GM18502 (cell line): ENCODE measurements at regions not wholly inside any gene's neighbourhood (a gene's known extent, or its start where the extent isn't known, plus 50 kb on each side); places are given as distances from the start of the nearest gene placed in this dataset.
A peak's percentile ranks its signal among the peaks of the same experiment; 100 is the strongest.

ENCODE experiments used
- ATAC-seq: cut with Tn5 transposase; IDR thresholded peaks from one replicate; pipeline ENCODE4 v1.9.1; 2021; ENCODE audit warnings: mild to moderate bottlenecking; ENCODE audit not compliant: unreplicated experiment, poor library complexity

DNA sequence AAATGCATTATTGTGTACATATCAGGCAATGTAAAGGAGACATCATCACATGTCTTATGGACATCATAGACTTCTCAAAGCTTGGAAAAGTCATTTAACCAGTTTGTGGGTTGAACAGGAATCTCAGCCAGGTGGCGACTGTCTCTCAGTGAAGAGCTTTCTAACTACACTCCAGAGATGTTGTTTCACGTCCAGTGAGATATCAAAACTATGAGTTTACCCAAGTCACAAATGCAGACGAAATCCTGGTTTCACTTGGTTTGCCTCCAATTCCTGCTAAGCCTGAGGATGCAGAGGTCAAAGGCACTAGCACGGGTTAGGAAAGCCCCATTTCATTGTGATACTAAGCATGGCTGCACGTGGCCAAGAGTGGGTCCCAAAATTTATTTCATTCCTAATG, 384.5 kb upstream of the MEIS1 start:
- ATAC-seq, result no peak

DNA sequence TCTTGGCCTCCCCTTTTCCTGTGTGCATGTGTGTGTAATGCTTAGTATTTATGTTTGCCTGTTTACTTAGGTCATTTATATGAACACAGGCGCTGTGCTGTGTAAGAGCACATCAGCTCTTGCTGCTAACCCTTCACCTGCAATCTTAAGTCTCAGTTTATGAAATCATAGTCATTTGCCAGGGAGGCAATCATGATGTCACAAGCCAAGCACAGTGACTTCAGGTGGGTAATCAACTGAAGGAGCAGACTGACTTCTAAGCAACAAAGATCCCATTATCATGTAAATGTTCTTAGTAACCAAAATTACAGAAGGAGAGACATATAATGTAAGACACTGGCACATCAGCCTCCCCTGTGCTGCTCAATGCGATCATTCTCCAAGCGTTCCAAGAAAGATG, 386.3 kb upstream of the MEIS1 start:
- ATAC-seq, result no peak

DNA sequence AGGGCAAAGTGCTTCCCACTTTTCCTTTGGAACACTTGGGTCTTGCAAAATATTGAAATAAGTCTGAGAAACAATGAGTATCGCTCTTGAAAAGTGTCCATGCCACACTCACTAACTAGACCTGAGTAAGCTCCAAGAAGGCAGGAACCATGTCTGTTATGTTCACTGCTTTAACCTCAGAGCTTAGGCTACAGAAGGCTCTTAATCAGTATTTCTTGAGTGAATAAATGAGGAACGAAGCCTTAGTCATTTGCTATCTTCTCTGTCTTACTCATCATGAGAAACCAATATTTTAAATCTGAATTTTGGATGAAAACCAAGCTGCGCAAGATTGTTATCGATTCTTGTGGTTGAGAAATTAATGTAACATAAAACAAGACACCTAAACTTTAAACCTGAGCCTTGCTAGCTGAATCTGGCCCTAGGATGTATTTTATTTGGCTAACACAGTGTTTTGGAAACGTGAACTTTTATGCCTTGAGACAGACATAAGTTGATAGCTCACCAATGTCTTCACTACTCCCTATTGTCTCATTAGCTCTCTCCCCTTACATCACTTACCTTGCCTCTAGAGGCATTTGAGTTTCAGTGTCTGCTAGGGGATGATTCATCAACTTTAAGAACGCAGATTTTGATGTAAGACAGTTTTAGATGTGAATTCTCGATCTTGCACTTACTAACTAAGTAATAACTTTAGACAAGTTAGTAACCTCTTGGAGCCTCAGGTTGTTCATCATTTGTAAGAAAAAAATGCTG, 392.8 kb upstream of the MEIS1 start:
- peak; percentile 55 for ATAC-seq

DNA sequence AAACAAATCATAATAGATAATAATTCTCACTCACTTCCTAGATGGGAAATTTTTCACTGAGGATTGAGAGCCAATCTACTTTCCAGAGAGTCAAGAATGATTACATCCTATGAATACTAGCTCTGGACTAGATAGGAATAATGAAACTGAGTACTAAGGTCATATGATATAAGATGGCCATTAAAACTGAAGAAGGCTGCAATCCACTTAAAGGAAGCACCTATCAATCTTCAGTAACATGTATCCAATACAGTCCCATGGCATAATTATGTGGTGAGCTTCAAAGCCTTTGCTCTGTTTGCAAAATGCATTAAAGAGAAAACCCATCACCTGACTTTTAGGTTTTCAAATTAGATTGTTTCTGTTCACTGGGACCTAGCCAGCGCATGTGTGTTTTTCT, 398.0 kb upstream of the MEIS1 start:
- ATAC-seq, result no peak

DNA sequence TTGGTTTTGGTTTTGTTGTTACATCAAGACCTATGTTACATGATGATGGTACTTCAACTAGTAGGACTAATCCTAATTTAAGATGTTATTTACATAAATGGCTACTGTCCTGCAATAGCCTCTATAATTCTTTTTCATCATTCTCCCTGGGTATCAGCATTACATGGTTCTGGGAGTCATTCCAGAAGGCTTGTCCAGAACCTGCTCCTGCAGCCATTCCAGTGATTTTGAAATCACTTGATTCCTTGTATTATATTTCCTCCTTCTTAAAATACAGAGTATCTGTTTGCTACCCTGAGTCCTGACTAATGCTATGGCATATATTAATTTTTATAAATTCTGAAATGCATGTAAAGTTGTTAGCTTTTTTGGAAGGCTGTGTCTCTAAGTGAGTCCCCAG, 400.5 kb upstream of the MEIS1 start:
- no peak for ATAC-seq

DNA sequence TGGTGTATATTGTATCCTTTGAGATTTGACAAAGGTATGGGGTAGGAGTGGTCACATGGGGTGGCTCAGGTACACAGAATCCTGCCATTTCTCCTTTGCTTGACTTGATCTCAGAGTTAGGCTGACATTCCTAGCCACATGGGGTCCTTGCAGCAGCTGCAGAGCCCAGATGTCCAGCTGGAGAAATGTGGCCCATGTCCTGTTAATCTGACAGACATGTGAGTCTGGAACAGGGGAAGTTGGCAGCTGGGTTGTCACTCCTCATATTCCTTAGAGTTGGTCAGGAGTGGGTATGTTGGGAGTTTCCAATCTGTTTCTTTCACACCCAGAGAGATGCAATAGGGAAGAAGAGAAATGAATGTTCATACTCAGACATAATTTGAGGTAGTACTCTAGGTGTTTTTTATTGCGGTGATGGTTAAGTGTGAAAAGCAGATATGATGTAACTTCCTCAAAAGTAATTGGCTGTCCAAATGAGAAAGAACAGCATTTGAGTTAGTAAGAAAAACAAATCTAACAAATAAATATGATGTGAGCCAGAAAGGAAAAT, 402.6 kb upstream of the MEIS1 start:
- no peak for ATAC-seq

DNA sequence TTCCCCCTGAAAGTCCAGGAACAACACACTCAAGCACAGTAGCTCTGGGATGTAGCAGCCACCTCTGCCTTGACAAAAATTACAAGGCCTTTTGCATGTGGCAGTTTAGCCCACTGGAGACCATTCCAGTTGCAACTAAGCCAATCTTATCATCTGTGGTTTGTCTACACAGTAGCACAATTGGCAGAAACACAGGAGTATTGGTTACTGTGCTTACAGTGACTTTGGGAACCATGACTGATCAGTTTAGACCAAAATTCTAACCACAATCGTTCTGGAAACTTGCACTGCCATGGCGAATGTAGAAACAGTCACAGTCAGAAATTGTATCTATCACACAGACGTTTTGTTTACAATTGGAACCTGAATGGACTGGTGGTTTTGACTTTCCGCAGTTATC, 403.7 kb upstream of the MEIS1 start:
- no peak for ATAC-seq

DNA sequence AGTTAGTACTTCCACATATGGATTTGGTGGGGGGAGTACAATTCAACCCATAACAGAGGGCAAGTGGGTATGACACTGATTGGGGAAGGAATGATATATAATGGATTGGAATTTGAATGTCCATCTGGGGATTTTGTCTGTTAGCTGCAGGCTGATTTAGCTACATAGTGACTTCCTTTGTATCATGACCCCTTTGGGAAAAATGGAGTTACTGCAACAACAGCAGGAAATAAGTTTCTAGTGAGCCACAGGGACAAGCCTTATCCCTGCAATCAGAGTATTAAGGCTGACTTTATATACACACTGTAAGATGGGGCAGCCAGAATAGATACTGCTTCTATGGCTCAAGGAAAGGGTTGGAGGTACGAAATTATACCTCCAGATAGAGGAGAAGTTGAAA, 404.4 kb upstream of the MEIS1 start:
- no peak for ATAC-seq

DNA sequence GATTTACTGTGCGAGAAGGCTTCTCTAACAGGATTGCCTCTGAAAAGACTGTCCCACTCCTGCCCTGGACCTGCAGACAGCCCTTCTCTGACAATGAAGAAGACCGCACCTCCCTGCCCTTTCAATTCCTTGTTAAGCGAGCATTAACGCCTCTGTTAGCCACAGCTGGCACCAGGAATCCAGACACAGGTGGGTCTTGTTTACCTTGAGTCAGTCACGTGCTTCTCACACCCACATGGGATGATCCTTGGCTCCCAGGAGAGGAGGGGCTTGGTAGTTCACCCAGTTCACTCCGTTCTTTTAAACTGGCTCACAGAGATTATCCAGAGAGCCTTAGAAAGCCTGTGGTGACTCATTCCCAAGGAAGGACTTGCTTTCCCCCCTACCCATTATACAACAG, 410.5 kb upstream of the MEIS1 start:
- no peak for ATAC-seq

DNA sequence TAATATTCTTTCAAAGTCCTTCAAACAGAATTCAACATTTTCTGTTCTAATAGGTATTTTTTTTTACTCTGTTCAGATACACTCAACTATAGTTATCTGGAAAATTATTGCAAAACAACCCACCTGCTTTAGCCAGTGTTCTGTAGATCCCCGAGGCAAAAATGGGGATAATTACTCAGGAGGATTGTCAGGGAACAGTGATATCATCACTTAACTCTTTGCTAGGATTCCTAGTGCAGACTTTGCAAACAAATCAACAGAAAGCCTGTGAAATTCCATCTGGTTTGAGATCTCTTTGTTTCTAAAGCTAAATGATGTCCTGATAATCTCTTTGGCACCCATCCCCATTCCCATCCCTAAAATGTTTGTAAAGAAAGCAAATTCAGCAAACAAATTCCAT, 413.6 kb upstream of the MEIS1 start:
- no peak for ATAC-seq

DNA sequence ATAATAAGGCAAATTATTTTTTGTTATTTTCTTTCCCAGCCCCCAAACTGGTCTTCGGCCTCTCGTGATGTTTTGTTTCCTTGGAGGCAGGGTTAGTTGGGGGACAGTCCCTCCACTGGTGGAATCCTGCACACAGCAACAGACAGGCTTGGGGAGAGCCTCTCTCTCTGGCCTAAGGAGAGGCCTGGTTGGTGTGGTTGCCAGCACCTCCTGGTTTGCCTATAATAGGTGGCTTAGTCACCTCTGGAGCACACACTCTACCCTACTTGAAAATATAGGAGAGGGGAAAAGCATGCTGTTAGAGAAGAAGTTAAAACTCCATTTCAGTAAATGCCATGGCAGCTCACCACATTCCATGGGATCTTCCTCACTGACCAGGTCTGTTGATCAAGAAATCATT, 417.2 kb upstream of the MEIS1 start:
- no peak for ATAC-seq

DNA sequence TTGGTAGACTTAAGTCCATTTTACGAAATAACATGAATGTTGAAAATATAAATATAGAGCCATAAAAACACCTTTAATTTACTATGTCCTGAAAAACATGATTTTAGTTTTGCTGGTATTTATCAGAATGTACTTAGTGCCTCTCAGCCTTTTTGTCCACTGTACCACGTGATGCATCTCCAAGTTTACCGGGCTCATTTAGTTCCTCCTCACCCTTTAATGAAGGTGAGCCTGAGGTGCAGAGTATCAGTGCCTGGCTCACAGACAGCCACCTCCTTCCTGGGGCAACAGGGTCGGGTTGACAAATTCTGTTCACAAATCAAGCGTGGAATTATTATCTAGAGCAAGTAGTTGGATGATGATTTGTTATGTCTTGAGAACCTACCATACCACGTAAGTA, 420.5 kb upstream of the MEIS1 start:
- no peak for ATAC-seq

DNA sequence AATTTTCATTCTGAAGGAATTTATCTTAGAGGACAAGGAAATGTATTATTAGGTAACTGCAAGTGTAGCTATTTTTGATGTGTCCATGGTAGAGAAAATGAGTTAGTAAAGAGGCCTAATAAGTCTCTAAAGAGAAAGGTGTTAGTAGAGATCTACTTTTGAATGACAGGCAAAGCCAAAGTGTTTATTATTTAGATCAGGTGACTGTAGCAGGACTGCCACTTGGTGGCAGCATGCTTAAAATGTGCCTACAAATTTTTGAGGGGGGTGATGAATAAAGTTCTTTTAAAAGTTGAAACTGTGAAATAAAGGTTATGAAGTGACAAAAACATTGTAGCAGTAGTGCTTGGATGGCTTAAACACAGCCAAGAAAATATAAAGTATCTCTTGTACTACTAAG, 421.5 kb upstream of the MEIS1 start:
- no peak for ATAC-seq

DNA sequence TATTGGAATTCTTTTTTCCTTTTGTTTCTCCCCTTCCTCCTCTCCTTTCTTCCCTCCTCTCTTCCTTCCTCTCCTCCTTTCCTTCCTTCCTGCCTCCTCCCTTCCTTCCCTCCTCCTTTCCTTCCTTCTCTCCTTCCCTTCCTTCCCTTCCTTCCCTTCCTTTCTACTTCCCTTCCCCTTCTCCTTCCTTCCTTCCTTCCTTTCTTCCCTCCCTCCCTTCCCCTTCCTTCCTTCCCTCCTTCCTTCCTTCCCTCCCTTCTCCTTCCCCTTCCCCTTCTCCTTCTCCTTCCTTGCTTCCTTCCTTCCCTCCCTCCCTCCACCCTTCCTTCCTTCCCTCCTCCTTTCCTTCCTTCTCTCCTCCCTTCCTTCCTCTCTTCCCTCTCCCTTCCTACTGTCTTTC, 431.0 kb upstream of the MEIS1 start:
- ATAC-seq, result no peak

DNA sequence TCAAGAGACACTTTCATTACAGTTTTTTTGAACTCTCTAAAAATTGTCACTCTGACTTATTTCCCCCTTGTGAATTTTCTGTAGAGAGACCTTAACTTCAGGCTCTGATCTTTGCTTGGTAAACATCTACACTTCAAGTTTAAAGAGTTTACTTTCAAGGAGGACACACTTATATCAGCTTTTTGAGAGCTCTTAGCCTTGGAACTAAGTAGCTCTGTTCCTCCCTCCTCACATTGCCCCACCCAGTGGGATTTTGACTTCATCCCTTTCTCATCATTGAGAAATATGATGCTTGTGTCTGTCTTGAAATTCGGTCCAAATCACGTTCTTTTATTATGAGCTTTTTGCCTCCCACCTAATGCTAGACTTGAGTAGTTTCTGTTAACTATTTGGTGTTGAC, 433.4 kb upstream of the MEIS1 start:
- no peak for ATAC-seq

DNA sequence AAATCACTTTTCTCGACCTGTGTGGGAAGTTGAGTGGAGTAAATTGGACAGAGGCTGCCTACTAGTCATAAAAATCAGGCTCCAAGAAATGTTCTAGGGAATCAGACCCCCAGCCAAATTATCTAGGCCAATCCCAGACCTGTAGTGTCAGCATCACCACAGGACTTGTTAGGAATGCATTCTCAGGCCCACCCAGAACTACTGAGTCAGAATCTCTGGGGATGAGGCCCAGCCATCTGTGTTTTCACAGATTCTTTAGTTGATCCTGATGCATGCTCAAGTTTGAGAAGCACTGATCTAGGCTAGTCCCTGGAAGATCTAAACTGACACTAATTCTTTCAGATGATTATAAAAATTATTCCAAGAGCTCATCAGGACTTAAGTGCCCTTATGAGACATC, 434.0 kb upstream of the MEIS1 start:
- ATAC-seq, result no peak

DNA sequence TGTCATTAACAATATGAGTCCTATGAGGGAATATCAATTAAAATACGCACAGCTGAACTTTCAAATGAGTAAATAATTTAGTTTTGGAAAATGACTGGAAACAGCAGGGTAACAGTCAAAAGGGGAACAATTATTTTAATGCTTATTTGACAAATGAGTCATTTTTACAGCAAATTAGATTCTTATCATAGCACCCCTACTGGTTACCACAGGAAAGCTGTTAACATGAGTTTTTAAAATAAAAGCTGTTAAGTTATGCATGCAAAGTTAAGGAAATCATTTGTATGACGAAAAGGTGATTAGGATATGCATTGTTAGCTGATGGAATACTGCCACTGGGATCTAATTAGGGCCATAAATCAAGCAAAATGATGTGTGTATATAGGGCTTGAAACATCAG, 435.1 kb upstream of the MEIS1 start:
- no peak for ATAC-seq

DNA sequence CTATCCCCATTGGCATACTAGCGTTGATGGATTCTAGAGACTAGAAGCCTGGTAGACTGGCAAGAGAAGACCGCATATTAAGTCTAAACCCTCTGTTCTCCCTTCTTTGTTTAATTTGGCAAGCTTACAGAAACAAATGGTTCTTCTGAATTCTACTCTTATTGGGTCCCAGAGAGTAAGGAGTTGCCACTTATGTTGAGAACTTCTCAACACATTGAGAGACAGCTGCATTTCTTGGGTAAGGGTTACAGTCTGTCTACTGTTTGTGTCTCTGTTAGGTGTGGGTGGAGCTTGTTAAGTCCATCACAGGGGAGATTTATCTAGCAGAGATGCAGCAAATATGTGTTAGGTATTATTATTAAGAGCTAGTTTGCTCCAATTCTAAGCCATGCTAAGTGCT, 435.8 kb upstream of the MEIS1 start:
- ATAC-seq, result no peak

DNA sequence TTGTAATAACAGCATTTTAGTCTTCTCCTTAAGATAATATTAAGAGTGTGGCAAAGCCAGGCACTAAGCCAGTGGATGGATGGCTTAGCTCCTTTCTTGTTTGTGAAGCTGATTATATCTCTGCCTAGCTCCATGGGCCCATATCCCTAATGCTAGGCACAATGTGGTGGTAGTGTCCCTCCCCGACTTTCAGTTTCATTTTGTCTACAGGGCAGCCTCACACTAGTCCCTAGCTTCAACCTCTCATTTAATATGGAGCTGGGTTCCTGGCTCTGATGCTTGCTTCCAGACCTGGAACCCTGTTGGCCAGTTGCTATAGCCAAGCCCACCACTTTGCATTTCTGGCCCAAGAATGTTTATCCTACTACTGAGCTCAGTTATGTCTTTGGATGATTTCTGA, 437.0 kb upstream of the MEIS1 start:
- ATAC-seq, result no peak

DNA sequence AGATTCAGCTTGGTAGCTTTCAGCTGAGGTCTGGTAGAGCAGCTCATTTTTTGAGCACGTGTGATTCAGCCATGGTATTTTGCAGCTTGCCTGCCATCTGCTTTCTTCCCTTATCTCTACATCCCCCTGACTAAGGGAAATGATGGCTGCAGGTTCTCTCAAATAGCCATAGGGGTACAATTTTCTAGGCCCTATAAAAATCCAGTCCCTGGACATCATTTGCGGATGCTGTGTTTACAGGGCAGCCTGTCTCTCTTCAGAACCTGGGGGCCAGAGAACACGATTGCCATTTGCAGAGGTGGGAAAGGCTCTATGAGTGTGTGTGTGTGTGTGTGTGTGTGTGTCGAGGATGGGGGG, 442.7 kb upstream of the MEIS1 start:
- ATAC-seq, result no peak

DNA sequence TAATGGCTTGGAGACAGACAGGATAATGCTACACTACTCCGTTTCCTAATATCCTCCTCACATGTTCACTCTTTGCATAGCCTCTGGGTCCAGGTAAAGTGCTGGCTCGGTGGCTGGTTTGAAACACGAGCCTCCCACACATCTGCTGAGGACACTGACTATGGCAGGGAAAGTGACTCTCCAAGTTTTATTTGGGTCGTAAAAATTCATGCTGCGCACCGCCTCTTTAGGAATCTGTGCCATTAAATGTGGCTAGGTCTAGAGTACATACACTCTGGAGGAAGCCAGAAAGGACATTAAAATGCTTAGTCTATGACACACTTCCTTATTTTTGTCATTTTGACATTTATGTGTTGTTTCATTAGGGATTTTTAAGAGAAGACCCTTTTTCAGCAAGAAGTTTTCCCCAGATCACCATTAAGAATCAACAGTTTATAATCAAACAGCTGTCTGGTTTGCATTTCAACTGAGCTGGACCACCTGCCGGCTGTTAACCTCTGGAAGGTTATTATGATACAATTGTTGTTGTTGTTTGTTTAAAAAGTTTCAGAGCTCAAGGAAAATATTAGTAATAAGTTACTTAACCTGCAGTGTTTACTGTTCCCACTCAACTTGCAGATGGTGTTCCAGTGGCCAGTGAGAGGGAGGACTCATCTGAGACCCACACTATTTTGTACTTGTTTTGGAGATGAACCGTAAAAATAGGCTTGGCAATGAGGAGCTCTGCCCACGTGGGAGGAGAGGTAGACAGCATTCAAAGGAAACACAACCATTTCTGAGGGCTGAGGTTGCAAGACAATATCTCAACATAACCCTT, 443.3 kb upstream of the MEIS1 start:
- no peak for ATAC-seq

DNA sequence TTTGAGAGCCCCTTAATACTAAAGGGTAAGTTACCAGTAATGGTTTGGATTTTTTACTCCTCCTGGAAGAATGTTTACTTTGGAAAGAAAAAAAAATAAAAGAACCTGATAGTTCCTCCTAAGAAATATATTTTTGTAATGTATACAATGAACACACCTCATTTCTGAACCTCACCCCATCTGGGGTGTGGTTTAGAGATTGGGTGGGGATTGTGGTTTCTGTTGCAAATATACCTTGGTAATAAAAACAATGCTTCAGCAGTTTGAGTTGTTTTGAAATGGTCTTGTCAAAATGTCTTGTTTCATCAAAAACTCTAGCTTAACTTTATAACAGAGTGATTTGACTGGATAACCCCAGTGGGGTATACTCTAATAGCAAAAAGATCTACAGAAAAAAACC, 448.9 kb upstream of the MEIS1 start:
- ATAC-seq, result no peak
